Stomach (tissue), 8 donors: ENCODE measurements at regions not wholly inside any gene's neighbourhood (a gene's known extent, or its start where the extent isn't known, plus 50 kb on each side); places are given as distances from the start of the nearest gene placed in this dataset.

ENCODE experiments used
- DNase-seq, 2 donors: peaks; one replicate each; pipeline versions ENCODE4 v3.0.0 to v3.0.0-alpha.2; 2013 to 2019
- H3K27ac ChIP-seq, 5 donors: fragments of 200-600 bp in 4 of 5; sonication (generic) in 4 of 5; one replicate each; pipeline ENCODE4 v1.5.1; 2013 to 2019; ENCODE audit warnings: mild to moderate bottlenecking in 1 of 5, moderate library complexity in 1 of 5
- H3K27me3 ChIP-seq, 3 donors: fragments of 200-600 bp; sonication (generic); one replicate each; pipeline ENCODE4 v1.5.1; 2017 to 2019; ENCODE audit warnings: mixed run types in 1 of 3
- H3K36me3 ChIP-seq, 4 donors: fragments of 200-600 bp; sonication (generic); 1 replicate in 3 of 4; 2 replicates in 1 of 4; pipeline ENCODE4 v1.5.1; 2016 to 2019
- H3K4me1 ChIP-seq, 4 donors: fragments of 200-600 bp; sonication (generic); one replicate each; pipeline ENCODE4 v1.5.1; 2016 to 2019
- H3K4me3 ChIP-seq, 4 donors: fragments of 200-600 bp; sonication (generic) in 3 of 4; one replicate each; pipeline ENCODE4 v1.5.1; 2016 to 2019; ENCODE audit warnings: mild to moderate bottlenecking in 1 of 4
- H3K9me3 ChIP-seq, 4 donors: fragments of 200-600 bp; sonication (generic); one replicate each; pipeline ENCODE4 v1.5.1; 2016 to 2019
- CTCF ChIP-seq, 7 experiments: fragments of 450-650 bp in 4 of 7; fragments of 200-600 bp in 3 of 7; sonication (generic) in 3 of 7; IDR thresholded peaks; one replicate each; pipeline ENCODE4 v1.5.1; 2016 to 2019; ENCODE audit warnings: antibody characterized with exemption in 7 of 7, control low read depth in 2 of 7, mild to moderate bottlenecking in 1 of 7
- EP300 ChIP-seq: sonication (generic); formaldehyde crosslinking; IDR thresholded peaks from one replicate; pipeline ENCODE4 v1.6.1; 2017; ENCODE audit warnings: antibody characterized with exemption
- POLR2A ChIP-seq, 4 donors: fragments of 450-650 bp; IDR thresholded peaks; one replicate each; pipeline ENCODE4 v1.6.1; 2016; ENCODE audit warnings: antibody characterized with exemption in 4 of 4, control low read depth in 2 of 4, mild to moderate bottlenecking in 1 of 4, moderate library complexity in 1 of 4
- POLR2AphosphoS5 ChIP-seq, 3 donors: sonication (generic); formaldehyde crosslinking; IDR thresholded peaks; one replicate each; pipeline ENCODE4 v1.6.1; 2016; ENCODE audit warnings: antibody characterized with exemption in 3 of 3
- WGBS, 5 donors: extraction: QIAGEN DNeasy Blood & Tissue Kit in 3 of 5; methylation state at CpG; one replicate each; pipeline versions ENCODE4 v1.1.5 to v1.1.7; 2013 to 2018; 5-methylcytosine and 5-hydroxymethylcytosine counted together
- intact Hi-C: fragments of 100-400 bp; cut with DNase I; formaldehyde crosslinking; loops from one replicate; pipeline ENCODE4 v1.15.1; 2023; ENCODE audit warnings: low total_unique reads
- donor health status: healthy with polysubstance abuse.
- donor health status: Bipolar disorder and iron deficiency.
- donor health status: healthy.

DNA sequence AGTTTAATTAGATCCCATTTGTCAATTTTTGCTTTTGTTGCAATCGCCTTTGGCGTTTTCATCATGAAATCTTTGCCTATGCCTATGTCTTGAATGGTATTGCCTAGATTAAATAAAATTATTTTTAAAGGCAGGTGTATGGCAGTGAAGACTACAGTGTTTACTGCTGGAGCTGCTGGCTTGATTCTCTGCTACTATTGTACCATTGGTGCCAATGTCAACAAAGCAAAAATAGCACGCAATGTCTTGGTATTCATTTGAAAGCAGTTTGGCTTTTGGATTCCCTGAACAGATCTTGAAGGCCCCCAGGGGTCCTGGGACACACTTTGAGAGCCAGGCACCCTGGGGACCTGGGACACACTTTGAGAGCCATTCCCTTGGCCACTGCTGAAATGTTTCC lies 125.4 kb upstream of the ACKR3 start:
- Histone ChIP-seq H3K4me1 (peaks cover 0 to 5% (median 0%) of the 10 kb centered on the region in 4 donors), H3K27ac (no peak overlapping the region), H3K4me3 (no peak overlapping the region), H3K27me3 (no peaks in the 10 kb centered on the region), H3K9me3 (peaks cover 0 to 4% (median 0%) of the 10 kb centered on the region in 4 donors), H3K36me3 (no peaks in the 10 kb centered on the region)
- no peak for DNase-seq
- no peak for TF ChIP-seq POLR2A (IDR thresholded peaks at IDR 0.05)
- no peak for TF ChIP-seq POLR2AphosphoS5 (IDR thresholded peaks at IDR 0.05)
- TF ChIP-seq EP300: no peak
- TF ChIP-seq CTCF (IDR thresholded peaks at IDR 0.05): no peak
- intact Hi-C loops: no loop called here
- WGBS, 5 donors: 54 to 71% (median 66%) methylated on average over 3 of the region's 3 CpGs

DNA sequence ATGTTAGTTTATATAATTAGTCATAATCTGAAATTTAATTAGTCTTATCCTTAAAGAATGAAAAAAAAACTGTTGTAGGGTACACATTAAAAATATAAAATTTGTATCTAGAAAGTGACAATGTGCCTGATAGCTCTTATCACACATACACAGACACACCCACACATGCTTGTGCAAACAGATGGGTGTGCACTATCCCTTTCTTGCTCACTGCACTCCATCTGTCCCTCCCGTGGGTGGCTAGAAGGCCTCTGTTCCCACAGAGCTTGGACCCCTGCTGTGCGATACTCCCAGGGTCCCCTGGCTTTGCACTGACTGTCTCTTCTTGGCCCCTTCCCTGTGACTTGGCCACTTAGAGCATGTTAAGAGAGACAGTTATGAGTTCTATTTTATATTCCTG lies 123.9 kb upstream of the ACKR3 start:
- intact Hi-C loops: no loop called here
- H3K27me3 ChIP-seq: no peaks in the 10 kb centered on the region
- H3K36me3 ChIP-seq: no peaks in the 10 kb centered on the region
- DNase-seq: no peak
- no peak overlapping the region for H3K27ac ChIP-seq
- TF ChIP-seq CTCF (IDR thresholded peaks at IDR 0.05) (no peak), POLR2A (IDR thresholded peaks at IDR 0.05) (no peak), EP300 (no peak), POLR2AphosphoS5 (IDR thresholded peaks at IDR 0.05) (no peak)
- H3K4me1 ChIP-seq: peaks cover 0 to 5% (median 0%) of the 10 kb centered on the region in 4 donors
- H3K9me3 ChIP-seq: peaks cover 0 to 4% (median 0%) of the 10 kb centered on the region in 4 donors
- no peak overlapping the region for H3K4me3 ChIP-seq
- WGBS, 5 donors: 61 to 79% (median 63%) methylated on average over 2 of the region's 2 CpGs

- Histone ChIP-seq H3K27me3 (no peaks in the 10 kb centered on the region), H3K36me3 (no peaks in the 10 kb centered on the region), H3K4me1 (peaks cover 0 to 5% (median 0%) of the 10 kb centered on the region in 4 donors), H3K27ac (no peak overlapping the region), H3K9me3 (peaks cover 0 to 4% (median 0%) of the 10 kb centered on the region in 4 donors), H3K4me3 (no peak overlapping the region)
- no peak for DNase-seq
- no peak for TF ChIP-seq POLR2AphosphoS5 (IDR thresholded peaks at IDR 0.05)
- 89 to 100% (median 97%) methylated on average over 2 to 9 of the region's 9 CpGs for WGBS, 5 donors
- intact Hi-C loops: no loop called here
Measured at GRCh38 chr2:236446521-236446920, 123.1 kb upstream of the ACKR3 start.

- H3K4me1 ChIP-seq: peaks cover 0 to 5% (median 0%) of the 10 kb centered on the region in 4 donors
- DNase-seq: peak; percentile 6 to 82
- no peak overlapping the region for H3K4me3 ChIP-seq
- WGBS, 5 donors: 50 to 72% (median 61%) methylated on average over 14 to 15 of the region's 15 CpGs
- intact Hi-C loops: no loop called here
- H3K27me3 ChIP-seq: no peaks in the 10 kb centered on the region
- no peaks in the 10 kb centered on the region for H3K9me3 ChIP-seq
- H3K27ac ChIP-seq: peak overlapping the region in 2 of 5 donors; percentile 19 to 68
- TF ChIP-seq POLR2A (IDR thresholded peaks at IDR 0.05) (no peak), EP300 (no peak), CTCF (IDR thresholded peaks at IDR 0.05) (no peak), POLR2AphosphoS5 (IDR thresholded peaks at IDR 0.05) (no peak)
- no peaks in the 10 kb centered on the region for H3K36me3 ChIP-seq
Measured at GRCh38 chr2:236449167-236449761, 120.4 kb upstream of the ACKR3 start.

DNA sequence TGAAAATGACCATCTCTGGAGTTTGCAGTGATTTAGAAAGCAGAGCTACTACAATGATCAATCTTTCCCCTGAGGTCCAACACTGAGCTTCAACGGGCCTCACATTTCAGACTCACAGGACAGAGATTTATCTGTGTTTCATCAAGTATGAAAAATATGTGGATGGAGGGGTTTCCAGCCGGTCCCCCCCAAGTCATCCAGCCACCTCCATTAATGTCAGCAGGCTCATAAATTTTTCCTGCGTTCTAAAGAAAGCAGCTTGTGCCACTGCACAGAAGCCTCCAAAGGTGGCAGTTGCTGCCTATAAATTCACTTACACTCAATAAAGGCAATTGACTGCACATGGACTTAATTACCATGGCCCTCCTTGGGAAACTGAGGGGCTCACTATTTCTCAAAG lies 117.4 kb upstream of the ACKR3 start:
- TF ChIP-seq POLR2AphosphoS5 (IDR thresholded peaks at IDR 0.05) (no peak), EP300 (no peak), POLR2A (IDR thresholded peaks at IDR 0.05) (no peak), CTCF (IDR thresholded peaks at IDR 0.05) (no peak)
- DNase-seq: no peak
- H3K4me1 ChIP-seq: peaks cover 0 to 5% (median 0%) of the 10 kb centered on the region in 4 donors
- intact Hi-C loops: no loop called here
- H3K27me3 ChIP-seq: no peaks in the 10 kb centered on the region
- H3K36me3 ChIP-seq: no peaks in the 10 kb centered on the region
- no peak overlapping the region for H3K27ac ChIP-seq
- no peak overlapping the region for H3K4me3 ChIP-seq
- H3K9me3 ChIP-seq: peaks cover 0 to under 1% (median under 1%) of the 10 kb centered on the region in 4 donors
- 81 to 92% (median 83%) methylated on average over 3 of the region's 3 CpGs for WGBS, 5 donors
